NCI-H2029 treated with DMSO at 0.1 percent for 48 hours (cell line): ENCODE measurements at regions not wholly inside any gene's neighbourhood (a gene's known extent, or its start where the extent isn't known, plus 50 kb on each side); places are given as distances from the start of the nearest gene placed in this dataset.
A peak's percentile ranks its signal among the peaks of the same experiment; 100 is the strongest.
"Not testable (repeated sequence)": the region's sequence is repeated elsewhere in the genome, so short reads cannot be mapped to it uniquely, and the experiment has no call there.

Experiments used
- DNase-seq: peaks from one replicate; lab custom pipeline; 2025; lab: John Stamatoyannopoulos, UW

- no peak for DNase-seq
These were observed 147.6 kb upstream of the HDAC4 start for GRCh38 chr2:239548451-239548871.

DNA sequence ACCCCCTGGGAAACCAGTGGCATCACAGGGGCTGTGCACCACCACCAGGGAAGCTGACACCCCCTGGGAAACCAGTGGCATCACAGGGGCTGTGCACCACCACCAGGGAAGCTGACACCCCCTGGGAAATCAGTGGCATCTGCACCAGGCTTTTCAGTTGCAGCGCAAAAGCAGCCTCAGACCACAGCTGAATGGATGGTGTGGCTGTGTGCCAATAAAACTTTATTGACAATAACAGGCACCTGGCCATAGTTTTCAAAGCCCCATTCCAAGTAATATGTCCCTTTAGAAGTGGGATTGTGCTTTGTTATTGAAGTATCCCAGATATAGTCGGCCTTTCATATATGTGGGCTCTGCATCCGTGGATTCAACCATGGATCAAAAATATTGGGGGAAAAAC is 146.3 kb upstream of the HDAC4 start:
- not testable (repeated sequence) for DNase-seq

GRCh38 chr2:239546541-239546940 is 145.7 kb upstream of the HDAC4 start:
- DNase-seq: no peak

DNA sequence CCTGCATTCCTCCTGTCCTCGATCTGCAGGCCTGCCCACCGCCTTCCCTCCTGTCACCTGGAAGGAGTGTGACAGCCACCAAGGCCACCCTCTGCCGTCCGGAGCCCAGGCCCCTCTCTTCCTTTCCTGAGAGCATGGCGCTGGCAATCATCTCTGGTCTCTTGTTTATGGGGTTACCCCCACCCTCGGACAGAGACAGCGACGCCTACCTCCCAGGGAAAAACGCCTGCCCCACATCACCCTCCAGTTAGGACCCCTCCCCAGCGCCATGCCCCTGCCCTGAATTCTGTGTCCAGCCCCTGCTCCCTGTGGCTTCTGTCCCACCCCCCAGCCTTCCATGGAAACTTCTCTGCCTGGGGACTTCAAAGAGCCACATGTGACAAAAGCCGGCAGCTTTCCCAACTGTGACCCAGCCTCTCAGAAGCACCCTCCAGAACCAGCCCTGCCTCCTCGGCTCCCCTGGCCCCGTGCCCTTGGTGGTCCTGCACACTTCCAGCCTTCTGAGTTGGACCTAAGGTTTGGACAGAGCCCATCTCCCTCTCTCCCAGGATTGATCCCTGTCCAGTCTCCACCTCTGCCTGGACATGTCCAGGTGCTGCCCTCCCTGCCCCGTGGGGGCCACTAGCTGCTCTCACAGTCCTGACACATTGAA is 145.0 kb upstream of the HDAC4 start:
- no peak for DNase-seq

DNA sequence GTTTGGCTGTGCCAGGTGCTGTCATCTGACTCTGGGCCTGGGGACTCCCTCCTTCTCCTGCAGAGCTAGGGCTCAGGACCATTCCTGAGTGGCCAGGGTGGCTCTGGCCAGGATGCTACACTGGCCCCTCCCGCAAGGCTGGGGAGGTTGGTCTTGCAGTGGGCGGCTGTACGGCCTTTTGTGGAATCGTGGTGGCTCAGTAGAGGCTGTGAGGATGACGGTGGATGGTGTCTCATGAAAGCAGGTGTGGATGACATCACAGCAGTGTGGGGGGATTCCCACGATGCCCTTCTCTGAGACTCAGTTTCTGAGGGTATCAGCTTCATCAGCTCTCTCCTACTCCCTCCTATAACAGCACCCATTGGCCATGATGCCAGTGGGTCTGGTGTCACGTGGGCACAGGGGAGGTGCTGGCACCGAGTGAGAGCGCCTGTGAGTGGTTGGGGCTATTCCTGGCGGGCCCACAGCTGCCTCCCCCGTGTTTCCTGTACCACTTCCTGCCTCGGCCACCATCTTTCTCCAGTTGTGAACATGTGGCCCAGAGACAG is 144.2 kb upstream of the HDAC4 start:
- DNase-seq: no peak

DNA sequence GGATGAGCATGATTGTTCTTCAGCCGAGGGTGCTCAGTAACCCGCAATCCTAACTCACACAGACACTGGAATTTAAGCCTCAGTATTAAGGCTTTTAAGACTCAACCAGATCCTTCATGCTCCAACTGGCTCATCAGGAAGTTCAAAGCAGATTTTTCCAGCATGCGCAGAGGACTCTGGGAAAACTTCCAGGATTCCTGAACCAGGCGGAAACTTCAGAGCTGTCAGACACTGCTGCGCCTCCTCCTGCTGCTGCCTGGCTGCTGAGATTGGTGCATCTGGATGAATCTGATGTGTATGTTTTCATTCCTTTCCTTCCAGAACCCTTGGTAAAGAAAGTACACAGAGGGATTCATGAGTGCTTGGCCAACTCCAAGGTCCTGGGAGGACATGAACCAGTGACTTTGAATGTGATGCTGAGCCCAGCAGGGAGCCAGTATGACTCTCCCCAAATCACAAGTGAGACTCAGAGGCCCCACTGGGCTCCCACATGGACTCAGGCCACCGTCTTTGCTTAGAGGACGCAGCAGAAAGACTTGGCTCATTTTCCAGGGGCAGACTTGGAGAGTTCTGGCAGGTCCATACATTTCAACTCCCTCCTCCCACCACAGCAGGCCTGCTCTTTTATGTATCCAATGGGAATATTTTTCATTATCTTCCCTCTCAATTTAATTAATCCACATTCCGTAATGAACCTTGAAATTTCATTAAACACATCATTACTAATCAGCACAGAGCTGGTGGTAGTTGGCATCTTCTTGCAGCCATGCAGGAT is 143.5 kb upstream of the HDAC4 start:
- no peak for DNase-seq

DNA sequence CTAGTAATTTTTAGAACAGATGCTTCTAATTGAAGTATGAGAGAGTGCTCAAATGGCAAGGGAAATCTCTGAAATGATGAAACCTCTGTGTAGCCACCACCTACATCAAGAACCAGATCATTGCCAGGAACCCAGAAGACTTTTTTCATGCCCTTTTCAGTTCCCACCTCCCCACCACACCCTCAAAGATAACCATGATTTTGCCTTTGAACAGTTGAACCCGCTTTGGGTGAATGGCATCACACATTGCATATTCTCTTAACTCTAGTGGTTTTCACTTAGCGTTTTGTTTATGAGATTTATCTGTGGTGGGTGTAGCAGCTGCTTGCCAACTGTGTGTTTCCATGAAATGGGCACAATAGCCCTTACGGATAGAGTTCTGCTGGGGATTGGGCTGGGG is 142.9 kb upstream of the HDAC4 start:
- DNase-seq: no peak

DNA sequence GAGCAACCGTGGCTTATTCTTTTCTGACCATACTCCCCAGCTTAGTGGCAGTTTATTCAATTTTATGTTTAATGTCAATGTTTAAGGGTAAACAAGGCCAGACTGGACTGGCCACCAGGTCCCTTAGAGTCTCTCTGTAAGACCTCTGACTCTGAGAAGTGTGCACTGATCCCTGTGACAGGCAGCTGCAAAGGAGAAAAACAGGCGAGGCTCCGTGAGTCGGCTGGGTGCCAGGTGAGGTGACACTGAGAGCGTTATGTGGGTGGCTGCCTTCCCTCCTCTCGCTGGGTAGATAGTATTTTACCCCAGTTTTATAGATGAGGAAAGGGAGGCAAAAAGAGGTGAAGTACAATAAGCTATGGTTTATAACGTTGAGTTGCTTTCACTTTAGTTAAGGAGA is 139.4 kb upstream of the HDAC4 start:
- DNase-seq: peak; percentile 7

DNA sequence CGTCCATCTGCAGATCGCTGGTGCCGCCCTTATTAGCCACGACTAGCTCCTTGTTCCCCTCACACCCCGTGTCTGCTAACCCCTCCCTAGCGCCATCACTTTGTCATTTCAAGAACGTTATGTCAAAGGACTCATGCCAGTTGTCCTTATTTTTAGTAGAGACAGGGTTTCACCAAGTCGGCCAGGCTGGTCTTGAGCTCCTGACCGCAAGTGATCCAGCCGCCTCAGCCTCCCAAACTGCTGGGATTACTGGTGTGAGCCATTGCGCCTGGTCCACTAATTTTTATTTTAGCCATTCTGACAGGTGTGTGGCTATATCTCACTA is 138.9 kb upstream of the HDAC4 start:
- DNase-seq: no peak

- DNase-seq: no peak
These were observed 138.4 kb upstream of the HDAC4 start for GRCh38 chr2:239539083-239539775.

DNA sequence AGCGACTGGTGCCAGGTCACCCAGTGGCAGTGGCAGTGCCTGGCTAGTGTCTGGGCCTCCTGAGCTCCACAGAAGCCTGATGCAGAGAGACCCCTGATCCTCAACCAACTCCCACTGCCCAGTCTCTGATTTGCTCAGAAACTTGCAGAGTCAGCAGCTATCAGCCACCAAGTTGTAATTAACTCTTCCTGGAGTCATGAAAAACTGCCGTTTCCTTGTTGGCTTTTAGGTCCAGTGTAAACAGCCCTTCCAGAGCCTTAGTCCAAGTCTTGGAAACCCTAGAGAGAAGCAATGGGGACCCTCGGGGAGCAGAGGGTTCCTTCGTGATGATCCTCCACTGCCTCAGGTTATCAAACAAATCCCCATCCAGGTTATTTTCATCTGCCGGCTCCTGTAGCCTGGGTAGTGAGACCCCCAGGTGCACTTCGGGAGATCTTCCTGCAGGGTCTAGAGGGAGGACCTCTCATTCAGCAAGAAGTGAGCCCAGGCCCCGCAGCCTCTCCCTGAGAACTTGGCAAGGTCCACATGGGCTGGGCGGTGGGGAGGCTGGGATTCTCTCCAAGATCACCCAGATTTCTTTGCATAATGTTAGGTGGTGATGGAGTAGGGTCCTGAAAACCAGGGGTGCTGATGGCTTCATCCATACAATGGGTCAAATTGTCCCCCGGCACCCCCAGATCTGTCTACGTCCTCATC is 137.7 kb upstream of the HDAC4 start:
- DNase-seq: no peak

DNA sequence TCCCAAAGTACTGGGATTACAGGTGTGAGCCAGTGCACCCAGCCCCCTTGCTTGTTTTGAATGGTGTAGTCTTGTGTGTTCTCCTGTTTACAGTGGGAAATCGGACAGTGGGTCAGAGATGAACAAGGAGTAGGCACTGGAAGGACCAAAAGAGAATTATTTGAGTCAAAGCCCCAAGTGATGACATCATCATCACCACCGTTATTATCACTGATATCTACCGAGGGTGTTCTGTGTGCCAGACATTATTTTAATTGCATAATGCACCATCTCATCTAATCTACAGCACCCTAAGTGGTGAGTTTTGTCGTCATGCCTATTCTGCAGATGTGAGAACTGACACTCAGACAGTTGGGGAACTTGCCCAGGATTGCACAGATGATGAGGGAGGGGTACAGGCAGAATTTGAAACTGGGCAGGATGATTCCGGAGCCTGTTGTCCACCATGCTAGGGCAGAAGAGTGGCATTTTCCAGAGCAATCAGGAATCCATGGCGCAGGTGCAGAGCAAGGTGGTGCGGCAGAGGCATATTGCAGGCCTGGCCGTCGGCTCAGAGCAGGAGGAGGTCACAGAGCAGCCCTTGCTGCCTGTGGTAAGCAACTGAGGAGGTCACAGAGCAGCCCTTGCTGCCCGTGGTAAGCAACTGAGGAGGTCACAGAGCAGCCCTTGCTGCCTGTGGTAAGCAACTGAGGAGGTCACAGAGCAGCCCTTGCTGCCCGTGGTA is 137.0 kb upstream of the HDAC4 start:
- DNase-seq: no peak

DNA sequence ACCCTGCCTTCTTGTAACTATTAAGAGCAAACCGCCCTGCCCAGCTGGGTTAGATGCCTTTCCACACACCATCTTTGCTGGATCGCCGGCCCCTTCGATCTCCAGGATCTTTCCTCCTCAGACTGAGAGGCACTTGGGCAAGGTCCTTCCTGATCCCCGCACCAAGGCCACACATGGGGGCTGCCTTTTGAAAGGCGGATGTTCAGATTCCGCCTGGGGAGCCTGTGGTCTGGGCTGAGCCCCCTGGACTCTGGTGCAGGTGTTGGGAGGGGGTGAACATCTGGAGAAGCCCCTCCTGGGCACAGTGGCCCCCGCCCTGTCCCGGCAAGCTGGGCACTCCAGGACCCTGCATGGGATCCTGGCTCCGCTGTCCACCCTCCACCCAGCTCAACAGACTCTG is 135.4 kb upstream of the HDAC4 start:
- DNase-seq: no peak

DNA sequence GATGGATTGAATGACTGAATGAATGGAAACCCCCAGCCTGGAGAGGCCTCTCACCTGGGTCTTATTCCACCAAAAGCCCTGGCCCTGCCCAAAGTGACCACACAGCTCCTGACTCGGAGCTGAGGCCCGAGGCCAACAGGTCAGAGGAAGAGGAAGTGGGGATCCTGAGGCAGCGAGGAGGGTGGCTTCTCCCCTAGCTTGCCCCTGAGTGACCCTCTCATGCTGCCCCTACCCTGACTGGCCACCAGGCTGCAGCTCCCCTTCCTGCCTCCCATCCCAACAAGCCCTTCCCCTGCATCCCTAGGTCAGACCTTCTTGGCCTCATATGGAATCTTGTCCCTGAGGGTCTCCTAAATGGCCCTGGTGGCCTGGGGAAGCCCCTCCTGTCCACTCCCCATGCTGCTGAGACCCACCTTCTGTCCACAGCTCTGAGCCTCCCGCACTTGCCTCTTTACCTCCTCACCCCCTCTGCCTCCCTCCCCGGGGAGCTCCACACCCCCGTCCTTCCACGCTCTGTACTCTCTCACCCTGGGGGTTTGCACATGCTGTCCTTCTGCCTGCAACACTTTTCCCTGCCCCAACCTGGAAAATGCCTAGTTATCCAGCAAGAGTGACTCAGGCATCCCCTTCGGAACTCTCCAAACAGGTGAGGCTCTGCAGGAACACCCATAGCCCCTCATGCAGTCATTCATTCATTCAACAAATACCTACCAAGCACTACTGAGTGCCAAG is 134.8 kb upstream of the HDAC4 start:
- DNase-seq: no peak

DNA sequence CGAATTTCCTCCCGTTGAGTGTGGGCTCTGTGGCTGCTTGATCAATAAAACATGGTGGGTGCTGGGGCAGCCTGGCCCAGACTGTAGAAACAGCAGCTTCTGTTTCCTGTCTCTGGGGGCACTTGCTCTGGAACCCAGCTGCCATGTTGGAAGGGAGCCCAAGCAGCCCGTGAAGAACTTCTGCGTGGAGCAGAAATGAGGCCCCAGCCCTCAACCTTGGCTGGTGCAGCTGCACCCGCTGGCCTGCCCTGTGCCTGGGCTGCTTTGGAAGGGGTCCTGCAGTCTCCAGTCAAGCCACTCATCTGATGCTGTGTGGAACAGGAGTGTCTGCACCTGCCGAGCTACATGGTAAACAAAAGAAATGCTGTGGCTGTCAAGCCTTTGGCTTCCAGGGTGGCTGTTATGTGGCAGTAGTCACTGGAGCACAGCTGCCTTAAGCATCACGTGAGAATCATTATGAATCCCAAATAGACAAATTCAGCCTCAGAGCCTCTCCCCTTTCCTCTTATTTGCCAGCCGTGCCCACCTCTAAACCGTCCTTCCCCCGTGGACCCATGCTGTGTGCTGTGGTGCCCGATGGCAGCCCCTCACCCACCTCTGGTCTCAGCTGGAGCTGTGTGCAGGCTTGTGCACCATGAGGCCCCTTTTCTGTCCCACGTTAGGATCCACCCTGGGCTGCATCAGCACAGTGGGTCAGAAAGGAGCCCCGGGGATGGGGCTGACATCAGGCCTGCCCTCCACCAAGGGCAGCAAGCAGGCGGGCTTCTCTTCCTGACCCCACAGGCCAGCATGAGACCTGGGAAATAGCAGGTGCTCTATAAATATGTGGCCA is 134.0 kb upstream of the HDAC4 start:
- peak; percentile 59 for DNase-seq

GRCh38 chr2:239533569-239534316 is 132.9 kb upstream of the HDAC4 start:
- no peak for DNase-seq

DNA sequence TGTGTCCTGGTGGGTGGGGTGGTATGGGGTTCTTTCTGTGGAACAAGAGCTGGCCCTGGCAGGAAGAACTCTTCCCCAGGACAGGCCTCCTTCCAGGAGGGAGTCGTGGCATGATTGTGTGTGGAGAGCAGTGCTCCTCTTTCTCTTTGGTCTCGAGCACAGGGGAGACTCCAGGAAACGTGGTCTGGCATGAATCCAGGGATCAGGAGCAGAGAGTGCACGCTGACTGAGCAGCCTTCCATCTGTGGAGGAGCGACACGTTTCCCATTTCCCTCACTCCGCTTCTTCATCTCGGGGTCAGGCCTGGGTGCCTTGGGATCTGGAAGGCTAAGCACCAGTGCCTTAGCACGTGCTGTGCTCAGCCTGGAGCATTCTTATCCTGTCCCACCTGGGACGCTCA is 132.0 kb upstream of the HDAC4 start:
- peak; percentile 39 for DNase-seq

DNA sequence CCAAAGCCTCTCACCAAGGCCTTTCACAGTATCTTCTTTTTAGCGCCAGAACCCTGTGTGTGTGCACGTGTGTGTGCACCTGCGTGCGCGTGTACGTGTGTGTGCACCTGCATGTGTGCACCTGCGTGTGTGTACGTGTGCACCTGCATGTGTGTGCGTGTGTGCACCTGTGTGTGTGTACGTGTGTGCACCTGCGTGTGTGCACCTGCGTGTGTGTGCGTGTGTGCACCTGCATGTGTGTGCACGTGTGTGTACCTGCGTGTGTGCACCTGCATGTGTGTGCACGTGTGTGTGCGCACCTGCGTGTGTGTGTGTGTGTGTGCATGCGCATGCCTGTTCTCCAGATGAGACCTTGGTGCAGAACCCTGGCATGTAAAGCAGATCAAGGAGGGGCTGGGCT is 131.4 kb upstream of the HDAC4 start:
- DNase-seq: no peak

DNA sequence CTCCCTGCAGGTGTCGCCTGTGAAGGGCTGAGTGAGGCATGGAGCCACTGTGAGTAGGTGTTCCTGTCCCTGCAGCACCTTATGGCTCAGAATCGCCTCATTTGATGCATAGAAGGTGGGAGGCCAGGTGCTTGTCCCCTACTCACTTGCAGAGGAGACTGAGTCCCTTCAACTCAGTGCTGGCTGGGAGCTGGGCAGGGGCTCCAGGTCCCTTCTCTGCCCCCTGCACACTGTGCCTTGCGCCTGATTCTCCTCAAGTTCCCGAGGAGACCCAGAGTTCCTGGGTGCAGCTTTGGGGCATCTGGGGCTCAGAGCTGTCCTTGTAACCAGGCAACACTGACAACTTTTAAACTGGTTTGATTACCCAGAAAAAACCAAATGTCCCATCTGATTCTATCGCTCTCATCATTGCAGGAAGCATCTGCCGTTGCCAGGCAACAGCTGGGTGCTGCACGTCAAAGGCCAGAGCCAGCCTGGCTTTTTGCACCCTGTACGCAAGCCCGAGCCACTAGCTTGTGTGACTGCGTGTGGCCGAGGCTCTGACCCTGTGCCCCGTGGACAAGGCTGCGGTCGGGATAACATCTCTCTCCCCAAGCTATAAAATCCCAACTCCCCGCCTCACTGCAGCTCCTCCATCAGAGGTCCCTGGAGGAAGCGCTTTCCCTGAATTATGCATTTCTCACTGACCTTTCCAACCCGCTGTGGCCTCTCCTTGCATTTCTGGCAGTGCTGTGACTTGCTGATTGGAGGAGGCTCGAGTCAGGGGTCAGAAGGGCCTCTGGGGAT is 130.8 kb upstream of the HDAC4 start:
- no peak for DNase-seq
